ENCODE measurements at regions not wholly inside any gene's neighbourhood (a gene's known extent, or its start where the extent isn't known, plus 50 kb on each side); places are given as distances from the start of the nearest gene placed in this dataset.

DNA sequence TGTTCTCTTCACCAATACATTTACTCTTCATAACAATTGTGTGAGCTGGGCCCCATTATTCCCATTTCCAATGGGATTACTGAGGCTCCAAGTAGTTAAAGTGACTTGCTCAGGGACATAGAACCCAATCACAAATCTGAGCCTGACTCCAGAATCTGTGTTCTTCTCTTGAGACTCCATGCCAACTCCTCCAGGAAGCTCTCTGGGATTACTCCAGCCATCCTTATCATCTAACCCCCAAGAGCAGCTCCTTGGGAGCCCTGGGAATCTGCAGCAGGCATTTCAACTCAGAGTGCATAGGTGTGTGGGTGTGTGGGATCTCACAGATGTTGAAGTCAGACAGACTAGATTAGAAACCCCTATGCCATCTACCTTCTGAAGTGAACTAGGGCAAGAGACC, 131.4 kb upstream of the BOD1 start:
- TF ChIP-seq, protein P1, sequence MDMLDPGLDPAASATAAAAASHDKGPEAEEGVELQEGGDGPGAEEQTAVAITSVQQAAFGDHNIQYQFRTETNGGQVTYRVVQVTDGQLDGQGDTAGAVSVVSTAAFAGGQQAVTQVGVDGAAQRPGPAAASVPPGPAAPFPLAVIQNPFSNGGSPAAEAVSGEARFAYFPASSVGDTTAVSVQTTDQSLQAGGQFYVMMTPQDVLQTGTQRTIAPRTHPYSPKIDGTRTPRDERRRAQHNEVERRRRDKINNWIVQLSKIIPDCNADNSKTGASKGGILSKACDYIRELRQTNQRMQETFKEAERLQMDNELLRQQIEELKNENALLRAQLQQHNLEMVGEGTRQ (CRISPR knock-in tag; IDR thresholded peaks at IDR 0.05): no peak
- TF ChIP-seq, protein P2, sequence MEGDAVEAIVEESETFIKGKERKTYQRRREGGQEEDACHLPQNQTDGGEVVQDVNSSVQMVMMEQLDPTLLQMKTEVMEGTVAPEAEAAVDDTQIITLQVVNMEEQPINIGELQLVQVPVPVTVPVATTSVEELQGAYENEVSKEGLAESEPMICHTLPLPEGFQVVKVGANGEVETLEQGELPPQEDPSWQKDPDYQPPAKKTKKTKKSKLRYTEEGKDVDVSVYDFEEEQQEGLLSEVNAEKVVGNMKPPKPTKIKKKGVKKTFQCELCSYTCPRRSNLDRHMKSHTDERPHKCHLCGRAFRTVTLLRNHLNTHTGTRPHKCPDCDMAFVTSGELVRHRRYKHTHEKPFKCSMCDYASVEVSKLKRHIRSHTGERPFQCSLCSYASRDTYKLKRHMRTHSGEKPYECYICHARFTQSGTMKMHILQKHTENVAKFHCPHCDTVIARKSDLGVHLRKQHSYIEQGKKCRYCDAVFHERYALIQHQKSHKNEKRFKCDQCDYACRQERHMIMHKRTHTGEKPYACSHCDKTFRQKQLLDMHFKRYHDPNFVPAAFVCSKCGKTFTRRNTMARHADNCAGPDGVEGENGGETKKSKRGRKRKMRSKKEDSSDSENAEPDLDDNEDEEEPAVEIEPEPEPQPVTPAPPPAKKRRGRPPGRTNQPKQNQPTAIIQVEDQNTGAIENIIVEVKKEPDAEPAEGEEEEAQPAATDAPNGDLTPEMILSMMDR (IDR thresholded peaks at IDR 0.05 in 2 of 3, conservative IDR thresholded peaks at IDR 0.05 in 1 of 3; ENCODE audit: insufficient read depth in 2 of 3, low read depth in 1 of 3, low read length in 3 of 3): no peak
- TF ChIP-seq HNRNPLL (IDR thresholded peaks at IDR 0.05; ENCODE audit: low read depth, low read length, poor library complexity, severe bottlenecking) (no peak), RNF2 (IDR thresholded peaks at IDR 0.05) (no peak), SIN3A (IDR thresholded peaks at IDR 0.05; ENCODE audit: borderline replicate concordance in 2 of 2, control insufficient read depth in 1 of 2, low read depth in 2 of 2, low read length in 2 of 2) (no peak), ZNF24 (IDR thresholded peaks at IDR 0.05) (no peak)
- TF ChIP-seq, protein P3, sequence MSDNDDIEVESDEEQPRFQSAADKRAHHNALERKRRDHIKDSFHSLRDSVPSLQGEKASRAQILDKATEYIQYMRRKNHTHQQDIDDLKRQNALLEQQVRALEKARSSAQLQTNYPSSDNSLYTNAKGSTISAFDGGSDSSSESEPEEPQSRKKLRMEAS (CRISPR knock-in tag; IDR thresholded peaks at IDR 0.05): no peak

All from K562 (cell line).